OCI-LY7 (cell line): ENCODE measurements at regions not wholly inside any gene's neighbourhood (a gene's known extent, or its start where the extent isn't known, plus 50 kb on each side); places are given as distances from the start of the nearest gene placed in this dataset.

ENCODE experiments used
- EZH2phosphoT487 ChIP-seq: fragments of 200-600 bp; sonication (generic); IDR thresholded peaks from 2 replicates; pipeline ENCODE4 v1.6.1; 2018; ENCODE audit warnings: low read depth, borderline replicate concordance, mild to moderate bottlenecking, mixed run types, antibody characterized with exemption, low read length, moderate library complexity, mixed read lengths
- TF ChIP-seq, protein P1 (sequence below): fragments of 200-600 bp; sonication (generic); conservative IDR thresholded peaks from 2 replicates; pipeline ENCODE4 v1.5.1; 2014; ENCODE audit warnings: mild to moderate bottlenecking, antibody characterized with exemption, low read length, moderate library complexity, mixed read lengths

DNA sequence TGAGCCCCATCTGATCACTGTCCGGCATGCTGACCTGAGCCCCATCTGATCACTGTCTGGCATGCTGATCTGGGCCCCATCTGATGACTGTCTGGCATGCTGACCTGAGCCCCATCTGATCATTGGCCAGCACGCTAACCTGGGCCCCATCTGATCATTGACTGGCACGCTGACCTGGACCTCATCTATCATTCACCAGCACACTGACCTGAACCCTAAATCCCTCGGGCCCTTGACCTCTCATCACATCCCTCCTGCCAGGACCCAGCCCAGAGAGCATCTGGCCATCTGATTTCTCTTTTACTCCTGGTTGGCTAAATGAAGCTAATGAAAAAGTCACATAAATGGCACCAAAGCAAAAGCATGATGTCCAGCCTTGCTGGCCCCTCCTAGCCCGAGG, 207.1 kb downstream of the NDUFA10 start:
- TF ChIP-seq, protein P1, sequence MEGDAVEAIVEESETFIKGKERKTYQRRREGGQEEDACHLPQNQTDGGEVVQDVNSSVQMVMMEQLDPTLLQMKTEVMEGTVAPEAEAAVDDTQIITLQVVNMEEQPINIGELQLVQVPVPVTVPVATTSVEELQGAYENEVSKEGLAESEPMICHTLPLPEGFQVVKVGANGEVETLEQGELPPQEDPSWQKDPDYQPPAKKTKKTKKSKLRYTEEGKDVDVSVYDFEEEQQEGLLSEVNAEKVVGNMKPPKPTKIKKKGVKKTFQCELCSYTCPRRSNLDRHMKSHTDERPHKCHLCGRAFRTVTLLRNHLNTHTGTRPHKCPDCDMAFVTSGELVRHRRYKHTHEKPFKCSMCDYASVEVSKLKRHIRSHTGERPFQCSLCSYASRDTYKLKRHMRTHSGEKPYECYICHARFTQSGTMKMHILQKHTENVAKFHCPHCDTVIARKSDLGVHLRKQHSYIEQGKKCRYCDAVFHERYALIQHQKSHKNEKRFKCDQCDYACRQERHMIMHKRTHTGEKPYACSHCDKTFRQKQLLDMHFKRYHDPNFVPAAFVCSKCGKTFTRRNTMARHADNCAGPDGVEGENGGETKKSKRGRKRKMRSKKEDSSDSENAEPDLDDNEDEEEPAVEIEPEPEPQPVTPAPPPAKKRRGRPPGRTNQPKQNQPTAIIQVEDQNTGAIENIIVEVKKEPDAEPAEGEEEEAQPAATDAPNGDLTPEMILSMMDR, result no peak
- no peak for TF ChIP-seq EZH2phosphoT487
